K562 (cell line): ENCODE measurements at regions not wholly inside any gene's neighbourhood (a gene's known extent, or its start where the extent isn't known, plus 50 kb on each side); places are given as distances from the start of the nearest gene placed in this dataset.

Experiments
- ATAC-seq: fragments of 200-7000 bp; cut with Tn5 transposase; 3 replicates; pipeline ENCODE4 v1.9.1; 2020; ENCODE audit warnings: moderate library complexity
- BruUV-seq: library from RNA; stranded (reverse); fragments of 400-500 nt; replicated peaks from 2 replicates; lab custom pipeline; 2021; lab: Mats Ljungman, UMichigan
- CTCF ChIA-PET: fragments of 300-600 bp; formaldehyde crosslinking; extraction: SDS; loops from one replicate; lab custom pipeline; 2021; ENCODE audit warnings: low intra/inter-chr PET ratio; lab: Yijun Ruan, JAX
- POLR2A ChIA-PET: fragments of 300-600, 350-650 bp; sonication (Branson Sonifier 250); formaldehyde crosslinking; extraction: SDS; loops from one replicate; lab custom pipeline; 2021; ENCODE audit warnings: antibody characterized with exemption, inconsistent platforms; lab: Yijun Ruan, JAX
- DNase-seq, 4 experiments: peaks; one replicate each; pipeline versions ENCODE4 v3.0.0 to v3.0.0-alpha.2; 2011 to 2018; ENCODE audit warnings: low spot score in 3 of 4, mixed read lengths in 3 of 4; ENCODE audit errors: extremely low read depth in 1 of 4
- FAIRE-seq: peaks from 2 replicates; lab custom pipeline; 2011; peaks lifted over from hg19 to GRCh38; lab: Jason Lieb, UNC
- H2AFZ ChIP-seq: 2 replicates; pipeline ENCODE4 v1.6.0; 2011; ENCODE audit warnings: low read depth, low read length, control low read depth, inconsistent platforms
- H3K27ac ChIP-seq: fragments of 200-600 bp; 3 replicates; pipeline ENCODE4 v1.8.0; 2011; ENCODE audit warnings: low read depth, mild to moderate bottlenecking, control low read depth, inconsistent platforms, low read length, moderate library complexity, mixed read lengths; ENCODE audit errors: extremely low read depth
- H3K27me3 ChIP-seq, 2 experiments: fragments of 300-600 bp in 1 of 2; 2 replicates in 1 of 2; 3 replicates in 1 of 2; pipeline versions ENCODE4 v1.6.0 to v1.8.0; 2011; ENCODE audit warnings: inconsistent platforms in 2 of 2, low read length in 2 of 2, mild to moderate bottlenecking in 1 of 2, mixed read lengths in 1 of 2, moderate library complexity in 1 of 2; ENCODE audit not compliant: control insufficient read depth in 2 of 2, insufficient read depth in 2 of 2
- H3K36me3 ChIP-seq: fragments of 300-600 bp; 3 replicates; pipeline ENCODE4 v1.8.0; 2011; ENCODE audit warnings: mild to moderate bottlenecking, low read length, inconsistent platforms; ENCODE audit not compliant: control insufficient read depth, insufficient read depth
- H3K4me1 ChIP-seq, 2 experiments: fragments of 200-600 bp in 1 of 2; replicated peaks in 1 of 2; 2 replicates in 1 of 2; 3 replicates in 1 of 2; pipeline versions ENCODE4 v1.5.1 to v1.8.0; 2011; ENCODE audit warnings: inconsistent platforms in 2 of 2, low read length in 2 of 2, mild to moderate bottlenecking in 1 of 2, mixed read lengths in 1 of 2, moderate library complexity in 1 of 2; ENCODE audit not compliant: control insufficient read depth in 2 of 2, insufficient read depth in 2 of 2
- H3K4me2 ChIP-seq: 2 replicates; pipeline ENCODE4 v1.6.1; 2011; ENCODE audit warnings: low read length, control low read depth, inconsistent platforms, mixed read lengths; ENCODE audit not compliant: insufficient read depth
- H3K4me3 ChIP-seq: fragments of 200-600 bp; sonication (generic), shearing (Covaris generic); 2 replicates; pipeline ENCODE4 v1.5.1; 2016; ENCODE audit warnings: control low read depth, inconsistent platforms
- H3K79me2 ChIP-seq: fragments of 200-600 bp; 3 replicates; pipeline ENCODE4 v1.8.0; 2011; ENCODE audit warnings: low read length, inconsistent platforms; ENCODE audit not compliant: control insufficient read depth, insufficient read depth
- H3K9ac ChIP-seq, 2 experiments: 2 replicates each; pipeline versions ENCODE4 v1.6.0 to v1.6.1; 2011; ENCODE audit warnings: low read depth in 2 of 2, low read length in 2 of 2, control low read depth in 1 of 2, inconsistent platforms in 1 of 2, mild to moderate bottlenecking in 1 of 2, mixed read lengths in 1 of 2; ENCODE audit not compliant: insufficient read depth in 1 of 2
- H3K9me1 ChIP-seq: one replicate; pipeline ENCODE4 v1.6.0; 2011; ENCODE audit warnings: inconsistent platforms, mild to moderate bottlenecking, low read length, moderate library complexity; ENCODE audit not compliant: control insufficient read depth, insufficient read depth
- H3K9me3 ChIP-seq: replicated peaks from 2 replicates; pipeline ENCODE4 v1.5.1; 2011; ENCODE audit warnings: low read depth, low read length, inconsistent platforms; ENCODE audit not compliant: control insufficient read depth, insufficient read depth
- H4K20me1 ChIP-seq: replicated peaks from 2 replicates; pipeline ENCODE4 v1.6.1; 2011; ENCODE audit warnings: low read length, inconsistent platforms, mixed read lengths; ENCODE audit not compliant: control insufficient read depth, insufficient read depth
- ARID1B ChIP-seq: fragments of 450-650 bp; IDR thresholded peaks from 2 replicates; pipeline ENCODE4 v1.6.1; 2016; ENCODE audit warnings: antibody characterized with exemption, mild to moderate bottlenecking, inconsistent platforms
- BRD4 ChIP-seq: fragments of 200-600 bp; sonication (generic); IDR thresholded peaks from 2 replicates; pipeline ENCODE4 v1.6.1; 2017; ENCODE audit warnings: inconsistent platforms
- BRD9 ChIP-seq: fragments of 450-650 bp; IDR thresholded peaks from 2 replicates; pipeline ENCODE4 v1.6.1; 2018; ENCODE audit warnings: low read depth; ENCODE audit not compliant: partially characterized antibody
- ETV6 ChIP-seq, 3 experiments: fragments of 150-350 bp in 1 of 3; sonication (generic) in 1 of 3; formaldehyde crosslinking in 1 of 3; IDR thresholded peaks; 2 replicates each; pipeline versions ENCODE4 v1.6.1 to v1.8.0; 2014 to 2022; ENCODE audit warnings: borderline replicate concordance in 2 of 3, low read depth in 2 of 3, antibody characterized with exemption in 1 of 3, low read length in 1 of 3, mild to moderate bottlenecking in 1 of 3, missing genetic modification reagents in 1 of 3
- MEIS2 ChIP-seq: fragments of 450-650 bp; IDR thresholded peaks from 2 replicates; pipeline ENCODE4 v1.6.1; 2014; ENCODE audit warnings: mild to moderate bottlenecking; ENCODE audit not compliant: partially characterized antibody
- ZBTB8A ChIP-seq: fragments of 450-650 bp; IDR thresholded peaks from 2 replicates; pipeline ENCODE4 v1.6.1; 2018; ENCODE audit warnings: mild to moderate bottlenecking, moderate library complexity; ENCODE audit not compliant: partially characterized antibody
- ZSCAN29 ChIP-seq: fragments of 450-650 bp; IDR thresholded peaks from 2 replicates; pipeline ENCODE4 v1.6.1; 2017
- WGBS: fragments of 100-300 bp; shearing (Covaris generic); methylation state at CpG from one replicate; pipeline ENCODE4 v1.1.6; 2016; ENCODE audit warnings: low coverage, mixed read lengths; ENCODE audit not compliant: insufficient coverage; ENCODE audit errors: missing lambda C conversion rate; 5-methylcytosine and 5-hydroxymethylcytosine counted together
- in situ Hi-C: fragments of 300-500 bp; cut with MboI; formaldehyde crosslinking; loops from 4 replicates; pipeline ENCODE4 v1.15.0; 2018; ENCODE audit warnings: inconsistent platforms, mixed read lengths
- intact Hi-C: fragments of 100-400 bp; cut with micrococcal nuclease; formaldehyde crosslinking; loops from 2 replicates; pipeline ENCODE4 v1.14.2; 2022
- TF ChIP-seq, protein P1 (sequence below), 2 experiments: fragments of 450-650 bp in 1 of 2; IDR thresholded peaks; 2 replicates each; pipeline ENCODE4 v1.6.1; 2011 to 2017; ENCODE audit warnings: low read depth in 2 of 2, antibody characterized with exemption in 1 of 2, borderline replicate concordance in 1 of 2, low read length in 1 of 2, mild to moderate bottlenecking in 1 of 2, mixed read lengths in 1 of 2; ENCODE audit not compliant: control insufficient read depth in 1 of 2
- TF ChIP-seq, protein P2 (sequence below): fragments of 250-450 bp; sonication (Bioruptor Pico); IDR thresholded peaks from 2 replicates; pipeline ENCODE4 v1.5.0; 2021
- TF ChIP-seq, protein P3 (sequence below): fragments of 450-650 bp; IDR thresholded peaks from 2 replicates; pipeline ENCODE4 v1.6.1; 2016; ENCODE audit warnings: low read depth, mild to moderate bottlenecking, moderate library complexity
- TF ChIP-seq, protein P4 (sequence below): fragments of 450-650 bp; IDR thresholded peaks from 2 replicates; pipeline ENCODE4 v1.6.1; 2016; ENCODE audit warnings: borderline replicate concordance

DNA sequence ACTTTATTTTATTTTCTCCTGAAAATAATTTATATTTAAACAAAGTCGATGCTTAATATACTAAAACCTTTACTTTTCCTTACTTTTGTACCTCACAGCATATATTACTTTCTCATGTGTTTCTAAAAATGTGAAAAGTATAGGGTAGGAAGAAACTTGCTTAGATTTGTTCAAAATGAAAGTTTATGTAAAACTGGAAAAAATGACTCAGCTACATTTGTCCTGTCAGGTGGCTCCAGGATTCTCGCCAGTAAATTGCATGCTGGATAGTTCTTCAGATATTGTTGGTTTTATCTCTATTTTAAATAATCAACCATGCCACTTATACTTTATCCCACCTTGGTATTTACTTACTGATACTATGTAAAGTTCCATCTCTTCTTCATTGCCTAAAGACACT, 159.2 kb upstream of the NDST4 start:
- Histone ChIP-seq H3K9me3 (no peaks in the 10 kb centered on the region), H4K20me1 (no peaks in the 10 kb centered on the region), H3K36me3 (no peaks in the 10 kb centered on the region), H3K9me1 (no peaks in the 10 kb centered on the region), H3K79me2 (no peaks in the 10 kb centered on the region), H3K9ac (no peak overlapping the region), H3K27ac (no peak overlapping the region), H3K4me3 (no peak overlapping the region), H3K4me2 (no peak overlapping the region), H2AFZ (no peak overlapping the region), H3K4me1 (no peaks in the 10 kb centered on the region), H3K27me3 (no peaks in the 10 kb centered on the region)
- in situ Hi-C loops = no loop called here
- POLR2A ChIA-PET = no interaction called here
- 0% methylated on average over 2 of the region's 2 CpGs for WGBS
- DNase-seq = no peak
- intact Hi-C loops = no loop called here
- no peak for ATAC-seq
- TF ChIP-seq, protein P1, sequence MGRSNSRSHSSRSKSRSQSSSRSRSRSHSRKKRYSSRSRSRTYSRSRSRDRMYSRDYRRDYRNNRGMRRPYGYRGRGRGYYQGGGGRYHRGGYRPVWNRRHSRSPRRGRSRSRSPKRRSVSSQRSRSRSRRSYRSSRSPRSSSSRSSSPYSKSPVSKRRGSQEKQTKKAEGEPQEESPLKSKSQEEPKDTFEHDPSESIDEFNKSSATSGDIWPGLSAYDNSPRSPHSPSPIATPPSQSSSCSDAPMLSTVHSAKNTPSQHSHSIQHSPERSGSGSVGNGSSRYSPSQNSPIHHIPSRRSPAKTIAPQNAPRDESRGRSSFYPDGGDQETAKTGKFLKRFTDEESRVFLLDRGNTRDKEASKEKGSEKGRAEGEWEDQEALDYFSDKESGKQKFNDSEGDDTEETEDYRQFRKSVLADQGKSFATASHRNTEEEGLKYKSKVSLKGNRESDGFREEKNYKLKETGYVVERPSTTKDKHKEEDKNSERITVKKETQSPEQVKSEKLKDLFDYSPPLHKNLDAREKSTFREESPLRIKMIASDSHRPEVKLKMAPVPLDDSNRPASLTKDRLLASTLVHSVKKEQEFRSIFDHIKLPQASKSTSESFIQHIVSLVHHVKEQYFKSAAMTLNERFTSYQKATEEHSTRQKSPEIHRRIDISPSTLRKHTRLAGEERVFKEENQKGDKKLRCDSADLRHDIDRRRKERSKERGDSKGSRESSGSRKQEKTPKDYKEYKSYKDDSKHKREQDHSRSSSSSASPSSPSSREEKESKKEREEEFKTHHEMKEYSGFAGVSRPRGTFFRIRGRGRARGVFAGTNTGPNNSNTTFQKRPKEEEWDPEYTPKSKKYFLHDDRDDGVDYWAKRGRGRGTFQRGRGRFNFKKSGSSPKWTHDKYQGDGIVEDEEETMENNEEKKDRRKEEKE (IDR thresholded peaks at IDR 0.05; ENCODE audit: borderline replicate concordance in 1 of 2, control insufficient read depth in 1 of 2, low read depth in 2 of 2, low read length in 1 of 2) = no peak
- TF ChIP-seq BRD4 (no peak), BRD9 (no peak), MEIS2 (no peak), ZSCAN29 (no peak), ARID1B (no peak), ETV6 (IDR thresholded peaks at IDR 0.05; ENCODE audit: borderline replicate concordance in 1 of 2, low read depth in 2 of 2, low read length in 1 of 2) (no peak), ETV6 (CRISPR knock-in tag; IDR thresholded peaks at IDR 0.05; ENCODE audit: borderline replicate concordance) (no peak), ZBTB8A (no peak)
- TF ChIP-seq, protein P2, sequence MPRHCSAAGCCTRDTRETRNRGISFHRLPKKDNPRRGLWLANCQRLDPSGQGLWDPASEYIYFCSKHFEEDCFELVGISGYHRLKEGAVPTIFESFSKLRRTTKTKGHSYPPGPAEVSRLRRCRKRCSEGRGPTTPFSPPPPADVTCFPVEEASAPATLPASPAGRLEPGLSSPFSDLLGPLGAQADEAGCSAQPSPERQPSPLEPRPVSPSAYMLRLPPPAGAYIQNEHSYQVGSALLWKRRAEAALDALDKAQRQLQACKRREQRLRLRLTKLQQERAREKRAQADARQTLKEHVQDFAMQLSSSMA = no peak
- TF ChIP-seq, protein P3, sequence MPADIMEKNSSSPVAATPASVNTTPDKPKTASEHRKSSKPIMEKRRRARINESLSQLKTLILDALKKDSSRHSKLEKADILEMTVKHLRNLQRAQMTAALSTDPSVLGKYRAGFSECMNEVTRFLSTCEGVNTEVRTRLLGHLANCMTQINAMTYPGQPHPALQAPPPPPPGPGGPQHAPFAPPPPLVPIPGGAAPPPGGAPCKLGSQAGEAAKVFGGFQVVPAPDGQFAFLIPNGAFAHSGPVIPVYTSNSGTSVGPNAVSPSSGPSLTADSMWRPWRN = no peak
- TF ChIP-seq, protein P4, sequence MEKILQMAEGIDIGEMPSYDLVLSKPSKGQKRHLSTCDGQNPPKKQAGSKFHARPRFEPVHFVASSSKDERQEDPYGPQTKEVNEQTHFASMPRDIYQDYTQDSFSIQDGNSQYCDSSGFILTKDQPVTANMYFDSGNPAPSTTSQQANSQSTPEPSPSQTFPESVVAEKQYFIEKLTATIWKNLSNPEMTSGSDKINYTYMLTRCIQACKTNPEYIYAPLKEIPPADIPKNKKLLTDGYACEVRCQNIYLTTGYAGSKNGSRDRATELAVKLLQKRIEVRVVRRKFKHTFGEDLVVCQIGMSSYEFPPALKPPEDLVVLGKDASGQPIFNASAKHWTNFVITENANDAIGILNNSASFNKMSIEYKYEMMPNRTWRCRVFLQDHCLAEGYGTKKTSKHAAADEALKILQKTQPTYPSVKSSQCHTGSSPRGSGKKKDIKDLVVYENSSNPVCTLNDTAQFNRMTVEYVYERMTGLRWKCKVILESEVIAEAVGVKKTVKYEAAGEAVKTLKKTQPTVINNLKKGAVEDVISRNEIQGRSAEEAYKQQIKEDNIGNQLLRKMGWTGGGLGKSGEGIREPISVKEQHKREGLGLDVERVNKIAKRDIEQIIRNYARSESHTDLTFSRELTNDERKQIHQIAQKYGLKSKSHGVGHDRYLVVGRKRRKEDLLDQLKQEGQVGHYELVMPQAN = no peak
- no peak for FAIRE-seq
- CTCF ChIA-PET = no interaction called here
- no TSS peak for BruUV-seq
